SK-N-SH (cell line): ENCODE measurements at regions not wholly inside any gene's neighbourhood (a gene's known extent, or its start where the extent isn't known, plus 50 kb on each side); places are given as distances from the start of the nearest gene placed in this dataset.
A peak's percentile ranks its signal among the peaks of the same experiment; 100 is the strongest.

ENCODE experiments used
- CTCF ChIA-PET: fragments of 300-600, 350-600 bp; formaldehyde crosslinking; extraction: SDS; loops from one replicate; lab custom pipeline; 2021; lab: Yijun Ruan, JAX
- POLR2A ChIA-PET: fragments of 350-600 bp; sonication (Branson Sonifier 250); formaldehyde crosslinking; extraction: SDS; loops from one replicate; lab custom pipeline; 2020; ENCODE audit warnings: antibody characterized with exemption, inconsistent platforms; lab: Yijun Ruan, JAX
- DNase-seq: peaks from one replicate; pipeline ENCODE4 v3.0.0; 2012
- H2AFZ ChIP-seq: fragments of 200-600 bp; sonication (generic); 2 replicates; pipeline ENCODE4 v1.8.1; 2016; ENCODE audit warnings: antibody characterized with exemption, mild to moderate bottlenecking, low read depth
- H3F3A ChIP-seq: fragments of 200-600 bp; sonication (generic); replicated peaks from 2 replicates; pipeline ENCODE3; 2016; ENCODE audit warnings: antibody characterized with exemption, mild to moderate bottlenecking; ENCODE audit not compliant: insufficient read depth
- H3K27ac ChIP-seq, 2 experiments: fragments of 200-500 bp in 1 of 2; fragments of 200-600 bp in 1 of 2; sonication (Bioruptor generic) in 1 of 2; sonication (generic), shearing (Covaris generic) in 1 of 2; 2 replicates each; pipeline versions ENCODE4 v1.5.1 to v1.6.1; 2014 to 2016; ENCODE audit warnings: low read depth in 2 of 2, inconsistent platforms in 1 of 2, low read length in 1 of 2, mild to moderate bottlenecking in 1 of 2, mixed read lengths in 1 of 2
- H3K27me3 ChIP-seq: fragments of 200-600 bp; sonication (generic), shearing (Covaris generic); 2 replicates; pipeline ENCODE4 v1.6.1; 2016; ENCODE audit warnings: mixed run types; ENCODE audit not compliant: insufficient read depth
- H3K36me3 ChIP-seq, 2 experiments: fragments of 200-500 bp in 1 of 2; fragments of 200-600 bp in 1 of 2; sonication (Bioruptor generic) in 1 of 2; sonication (generic) in 1 of 2; replicated peaks in 1 of 2; 2 replicates each; pipeline versions ENCODE3 to v1.5.1; 2014 to 2016; ENCODE audit warnings: low read length in 1 of 2, mild to moderate bottlenecking in 1 of 2; ENCODE audit not compliant: insufficient read depth in 2 of 2, control insufficient read depth in 1 of 2
- H3K4me1 ChIP-seq, 2 experiments: fragments of 200-500 bp in 1 of 2; fragments of 200-600 bp in 1 of 2; sonication (Bioruptor generic) in 1 of 2; sonication (generic), shearing (Covaris generic) in 1 of 2; 2 replicates each; pipeline versions ENCODE4 v1.5.1 to v1.6.1; 2014 to 2016; ENCODE audit warnings: low read depth in 1 of 2, low read length in 1 of 2, mixed run types in 1 of 2; ENCODE audit not compliant: insufficient read depth in 2 of 2, control insufficient read depth in 1 of 2
- H3K4me2 ChIP-seq: fragments of 200-600 bp; sonication (generic), shearing (Covaris generic); 2 replicates; pipeline ENCODE4 v1.6.1; 2017; ENCODE audit warnings: mixed run types
- H3K4me3 ChIP-seq, 2 experiments: fragments of 200-500 bp in 1 of 2; fragments of 200-600 bp in 1 of 2; sonication (Bioruptor generic) in 1 of 2; sonication (generic), shearing (Covaris generic) in 1 of 2; 2 replicates each; pipeline versions ENCODE4 v1.5.1 to v1.8.1; 2014 to 2016; ENCODE audit warnings: low read depth in 2 of 2, inconsistent platforms in 1 of 2, low read length in 1 of 2, mild to moderate bottlenecking in 1 of 2, mixed read lengths in 1 of 2, moderate library complexity in 1 of 2
- H3K79me2 ChIP-seq: fragments of 200-600 bp; sonication (generic); 2 replicates; pipeline ENCODE4 v1.8.1; 2017; ENCODE audit warnings: mild to moderate bottlenecking; ENCODE audit not compliant: insufficient read depth
- H3K9ac ChIP-seq: fragments of 200-600 bp; sonication (generic); 2 replicates; pipeline ENCODE4 v1.6.1; 2017; ENCODE audit warnings: mixed run types
- H3K9me2 ChIP-seq: fragments of 200-600 bp; sonication (generic); 2 replicates; pipeline ENCODE4 v1.6.1; 2017; ENCODE audit warnings: mixed run types
- H3K9me3 ChIP-seq: fragments of 200-600 bp; sonication (generic); 2 replicates; pipeline ENCODE4 v1.6.1; 2017; ENCODE audit warnings: mixed run types, mild to moderate bottlenecking, moderate library complexity
- H4K20me1 ChIP-seq: fragments of 200-600 bp; sonication (generic); 2 replicates; pipeline ENCODE4 v1.6.1; 2017; ENCODE audit warnings: mild to moderate bottlenecking, mixed run types; ENCODE audit not compliant: insufficient read depth
- ELF1 ChIP-seq: IDR thresholded peaks from 2 replicates; pipeline ENCODE4 v1.4.0; 2012
- EZH2phosphoT487 ChIP-seq: fragments of 200-600 bp; sonication (generic); IDR thresholded peaks from 2 replicates; pipeline ENCODE4 v1.6.1; 2017; ENCODE audit warnings: low read depth, mixed run types, mild to moderate bottlenecking, antibody characterized with exemption, moderate library complexity, borderline replicate concordance
- FOXJ3 ChIP-seq: sonication (generic); formaldehyde crosslinking; IDR thresholded peaks from 2 replicates; pipeline ENCODE4 v1.5.1; 2020; ENCODE audit warnings: mild to moderate bottlenecking, missing genetic modification reagents
- FOXM1 ChIP-seq: IDR thresholded peaks from 2 replicates; pipeline ENCODE4 v1.4.0; 2012; ENCODE audit warnings: low read depth, mild to moderate bottlenecking
- GATA2 ChIP-seq: sonication (generic); formaldehyde crosslinking; IDR thresholded peaks from 2 replicates; pipeline ENCODE4 v1.5.0; 2020; ENCODE audit warnings: mild to moderate bottlenecking, missing genetic modification reagents
- MXI1 ChIP-seq: IDR thresholded peaks from 2 replicates; pipeline ENCODE4 v1.6.1; 2012; ENCODE audit warnings: mild to moderate bottlenecking, low read depth, low read length, improper control_type of control experiment
- NFIC ChIP-seq: IDR thresholded peaks from 2 replicates; pipeline ENCODE4 v1.4.0; 2012; ENCODE audit warnings: borderline replicate concordance
- PBX3 ChIP-seq: IDR thresholded peaks from 2 replicates; pipeline ENCODE4; 2012
- RAD21 ChIP-seq: IDR thresholded peaks from 2 replicates; pipeline ENCODE4 v1.6.1; 2012; ENCODE audit warnings: mild to moderate bottlenecking, low read length
- RCOR1 ChIP-seq: fragments of 150-350 bp; IDR thresholded peaks from 2 replicates; pipeline ENCODE4 v1.6.1; 2017; ENCODE audit warnings: antibody characterized with exemption, low read length
- RFX5 ChIP-seq: IDR thresholded peaks from 2 replicates; pipeline ENCODE4 v1.6.1; 2012; ENCODE audit warnings: mild to moderate bottlenecking, improper control_type of control experiment, low read length
- RXRA ChIP-seq: IDR thresholded peaks from 2 replicates; pipeline ENCODE4 v1.4.0; 2012; ENCODE audit warnings: low read depth, mild to moderate bottlenecking, borderline replicate concordance
- TAF1 ChIP-seq: IDR thresholded peaks from 2 replicates; pipeline ENCODE4 v1.6.1; 2012; ENCODE audit warnings: low read depth, mild to moderate bottlenecking, low read length, moderate library complexity, borderline replicate concordance
- TCF12 ChIP-seq: IDR thresholded peaks from 2 replicates; pipeline ENCODE4 v1.4.0; 2012
- ZBTB33 ChIP-seq: IDR thresholded peaks from 2 replicates; pipeline ENCODE4 v1.4.0; 2012; ENCODE audit warnings: low read depth, borderline replicate concordance
- WGBS: methylation state at CpG from one replicate; pipeline ENCODE4 v1.1.6; 2017; ENCODE audit warnings: low lambda C conversion rate; 5-methylcytosine and 5-hydroxymethylcytosine counted together
- TF ChIP-seq, protein P1 (sequence below): fragments of 200-600 bp; sonication (generic); IDR thresholded peaks from 2 replicates; pipeline ENCODE4 v1.6.1; 2017; ENCODE audit warnings: antibody characterized with exemption, mild to moderate bottlenecking, moderate library complexity
- TF ChIP-seq, protein P2 (sequence below): IDR thresholded peaks from 2 replicates; pipeline ENCODE4 v1.4.0; 2012; ENCODE audit warnings: low read depth, borderline replicate concordance
- TF ChIP-seq, protein P3 (sequence below): IDR thresholded peaks from 2 replicates; pipeline ENCODE4 v1.4.0; 2012; ENCODE audit warnings: low read depth

- H2AFZ ChIP-seq, result no peak overlapping the region
- no peak overlapping the region for H3K27ac ChIP-seq
- no peak overlapping the region for H3K4me3 ChIP-seq
- H3K36me3 ChIP-seq, result no peaks in the 10 kb centered on the region
- peaks cover 6% of the 10 kb centered on the region for H3K9me3 ChIP-seq
- no peaks in the 10 kb centered on the region for H3K79me2 ChIP-seq
- no peaks in the 10 kb centered on the region for H3K27me3 ChIP-seq
- no peak overlapping the region for H3K4me2 ChIP-seq
- no peak for DNase-seq
- no peaks in the 10 kb centered on the region for H3F3A ChIP-seq
- H4K20me1 ChIP-seq, result no peaks in the 10 kb centered on the region
- H3K9ac ChIP-seq, result no peak overlapping the region
- TF ChIP-seq, protein P1, sequence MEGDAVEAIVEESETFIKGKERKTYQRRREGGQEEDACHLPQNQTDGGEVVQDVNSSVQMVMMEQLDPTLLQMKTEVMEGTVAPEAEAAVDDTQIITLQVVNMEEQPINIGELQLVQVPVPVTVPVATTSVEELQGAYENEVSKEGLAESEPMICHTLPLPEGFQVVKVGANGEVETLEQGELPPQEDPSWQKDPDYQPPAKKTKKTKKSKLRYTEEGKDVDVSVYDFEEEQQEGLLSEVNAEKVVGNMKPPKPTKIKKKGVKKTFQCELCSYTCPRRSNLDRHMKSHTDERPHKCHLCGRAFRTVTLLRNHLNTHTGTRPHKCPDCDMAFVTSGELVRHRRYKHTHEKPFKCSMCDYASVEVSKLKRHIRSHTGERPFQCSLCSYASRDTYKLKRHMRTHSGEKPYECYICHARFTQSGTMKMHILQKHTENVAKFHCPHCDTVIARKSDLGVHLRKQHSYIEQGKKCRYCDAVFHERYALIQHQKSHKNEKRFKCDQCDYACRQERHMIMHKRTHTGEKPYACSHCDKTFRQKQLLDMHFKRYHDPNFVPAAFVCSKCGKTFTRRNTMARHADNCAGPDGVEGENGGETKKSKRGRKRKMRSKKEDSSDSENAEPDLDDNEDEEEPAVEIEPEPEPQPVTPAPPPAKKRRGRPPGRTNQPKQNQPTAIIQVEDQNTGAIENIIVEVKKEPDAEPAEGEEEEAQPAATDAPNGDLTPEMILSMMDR, result peak; percentile 22; the same call in 1 of the 2 replicates
- TF ChIP-seq RFX5, result no peak
- CTCF ChIA-PET, result interaction anchor here (1.0 to 1.4 kb wide), 2 partner anchors 15 to 125 kb away, joined by 3 to 8 read pairs; no protein-coding TSS in a partner anchor
- no peaks in the 10 kb centered on the region for H3K9me2 ChIP-seq
- POLR2A ChIA-PET, result no interaction called here
- no peaks in the 10 kb centered on the region for H3K4me1 ChIP-seq
- WGBS, result 67% methylated on average over 4 of the region's 4 CpGs
These were observed 1289.6 kb upstream of the TENM3 start for GRCh38 chr4:180953572-180953971.

DNA sequence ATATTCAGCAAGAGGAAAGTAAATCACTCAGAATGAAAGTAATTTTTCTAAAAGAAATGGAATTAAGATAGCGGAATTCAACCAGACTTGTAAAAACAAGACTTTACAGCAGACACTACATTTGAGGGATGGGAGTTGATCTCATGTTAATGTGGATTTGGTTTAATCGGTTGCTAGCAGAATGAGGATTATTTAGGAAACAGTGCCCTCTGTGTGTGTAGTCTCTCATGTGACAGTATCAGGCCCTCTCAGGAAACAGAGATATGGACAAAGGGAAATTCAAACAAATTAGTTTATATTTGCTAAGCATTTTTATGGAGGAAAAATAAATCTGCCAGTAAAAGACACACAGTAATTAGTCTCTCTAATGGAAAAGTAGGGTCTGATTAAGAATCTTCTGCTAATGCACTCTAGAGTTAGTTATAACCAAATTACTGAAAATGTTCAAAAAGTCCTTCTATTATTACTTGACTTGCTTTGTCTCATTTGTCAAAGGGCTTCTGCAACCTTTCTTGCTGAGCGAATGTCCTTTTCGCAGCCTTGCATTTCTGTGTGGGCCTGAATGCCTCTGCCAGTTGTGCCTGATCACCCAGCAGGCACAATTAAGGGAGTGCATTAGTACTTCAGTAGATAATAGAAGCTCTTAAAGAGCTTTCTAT is 1282.3 kb upstream of the TENM3 start:
- 11% methylated on average over 4 of the region's 4 CpGs for WGBS
- DNase-seq, result peak; percentile 34
- CTCF ChIA-PET, result interaction anchor here (0.6 to 6.9 kb wide), 16 partner anchors 9 to 561 kb away, joined by 3 to 47 read pairs (median 4); no protein-coding TSS in a partner anchor
- Histone ChIP-seq H3K27ac (peak overlapping the region in 1 of 2 experiments; percentile 96; a peak in 2 of 4 replicates), H4K20me1 (no peaks in the 10 kb centered on the region), H2AFZ (no peak overlapping the region), H3K4me1 (peaks cover 0 to 11% of the 10 kb centered on the region in 2 experiments; a peak in 2 of 4 replicates), H3K9me3 (no peaks in the 10 kb centered on the region), H3K9ac (no peak overlapping the region), H3K79me2 (no peaks in the 10 kb centered on the region), H3F3A (no peaks in the 10 kb centered on the region), H3K9me2 (no peaks in the 10 kb centered on the region), H3K4me2 (no peak overlapping the region), H3K27me3 (no peaks in the 10 kb centered on the region), H3K36me3 (no peaks in the 10 kb centered on the region), H3K4me3 (no peak overlapping the region)
- POLR2A ChIA-PET, result interaction anchor here (0.9 kb wide), 1 partner anchor 132 kb away, joined by 3 read pairs; no protein-coding TSS in a partner anchor
- TF ChIP-seq, protein P2, sequence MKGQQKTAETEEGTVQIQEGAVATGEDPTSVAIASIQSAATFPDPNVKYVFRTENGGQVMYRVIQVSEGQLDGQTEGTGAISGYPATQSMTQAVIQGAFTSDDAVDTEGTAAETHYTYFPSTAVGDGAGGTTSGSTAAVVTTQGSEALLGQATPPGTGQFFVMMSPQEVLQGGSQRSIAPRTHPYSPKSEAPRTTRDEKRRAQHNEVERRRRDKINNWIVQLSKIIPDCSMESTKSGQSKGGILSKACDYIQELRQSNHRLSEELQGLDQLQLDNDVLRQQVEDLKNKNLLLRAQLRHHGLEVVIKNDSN, result no peak
- TF ChIP-seq ZBTB33 (no peak), PBX3 (no peak), RFX5 (no peak), NFIC (no peak), TAF1 (no peak), EZH2phosphoT487 (no peak), ELF1 (no peak), MXI1 (peak; percentile 32; the same call in 1 of the 2 replicates), RXRA (no peak), GATA2 (CRISPR knock-in tag) (peak; percentile 67), FOXM1 (no peak), RAD21 (peak; percentile 85), FOXJ3 (CRISPR knock-in tag) (peak; percentile 49; the same call in 1 of the 2 replicates), RCOR1 (peak; percentile 65; the same call in 1 of the 2 replicates), TCF12 (no peak; the same call in 1 of the 2 replicates)
- TF ChIP-seq, protein P1, result peak; percentile 29
- TF ChIP-seq, protein P3, sequence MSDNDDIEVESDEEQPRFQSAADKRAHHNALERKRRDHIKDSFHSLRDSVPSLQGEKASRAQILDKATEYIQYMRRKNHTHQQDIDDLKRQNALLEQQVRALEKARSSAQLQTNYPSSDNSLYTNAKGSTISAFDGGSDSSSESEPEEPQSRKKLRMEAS, result no peak
